ENCODE measurements at regions not wholly inside any gene's neighbourhood (a gene's known extent, or its start where the extent isn't known, plus 50 kb on each side); places are given as distances from the start of the nearest gene placed in this dataset.

DNA sequence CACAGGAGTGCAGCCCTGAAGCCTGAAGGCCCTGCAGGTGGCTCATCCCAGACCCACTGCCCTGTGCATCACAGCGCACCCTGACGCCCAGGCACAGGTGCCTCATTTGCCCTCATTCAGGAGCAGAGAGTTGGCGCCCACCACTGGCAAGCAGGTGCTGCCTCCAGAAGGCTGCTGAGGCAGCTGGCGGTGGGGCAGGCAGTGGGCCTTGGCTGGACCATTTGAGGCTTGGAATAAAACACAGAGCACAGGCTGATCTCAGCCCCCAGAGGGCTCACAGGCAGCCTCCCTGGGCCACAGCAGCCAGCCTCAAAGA lies 1151.9 kb downstream of the BRD1 start:
- peaks cover 0 to 31% (median 25%) of the 10 kb centered on the region in 4 donors for H3K9me3 ChIP-seq
- DNase-seq = no peak
- H3K27ac ChIP-seq = no peak overlapping the region
- intact Hi-C loops (cut with DNase I; ENCODE audit: low total_unique reads) = no loop called here
- H3K27me3 ChIP-seq = no peaks in the 10 kb centered on the region
- TF ChIP-seq, protein P1, sequence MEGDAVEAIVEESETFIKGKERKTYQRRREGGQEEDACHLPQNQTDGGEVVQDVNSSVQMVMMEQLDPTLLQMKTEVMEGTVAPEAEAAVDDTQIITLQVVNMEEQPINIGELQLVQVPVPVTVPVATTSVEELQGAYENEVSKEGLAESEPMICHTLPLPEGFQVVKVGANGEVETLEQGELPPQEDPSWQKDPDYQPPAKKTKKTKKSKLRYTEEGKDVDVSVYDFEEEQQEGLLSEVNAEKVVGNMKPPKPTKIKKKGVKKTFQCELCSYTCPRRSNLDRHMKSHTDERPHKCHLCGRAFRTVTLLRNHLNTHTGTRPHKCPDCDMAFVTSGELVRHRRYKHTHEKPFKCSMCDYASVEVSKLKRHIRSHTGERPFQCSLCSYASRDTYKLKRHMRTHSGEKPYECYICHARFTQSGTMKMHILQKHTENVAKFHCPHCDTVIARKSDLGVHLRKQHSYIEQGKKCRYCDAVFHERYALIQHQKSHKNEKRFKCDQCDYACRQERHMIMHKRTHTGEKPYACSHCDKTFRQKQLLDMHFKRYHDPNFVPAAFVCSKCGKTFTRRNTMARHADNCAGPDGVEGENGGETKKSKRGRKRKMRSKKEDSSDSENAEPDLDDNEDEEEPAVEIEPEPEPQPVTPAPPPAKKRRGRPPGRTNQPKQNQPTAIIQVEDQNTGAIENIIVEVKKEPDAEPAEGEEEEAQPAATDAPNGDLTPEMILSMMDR (IDR thresholded peaks at IDR 0.05) = no peak
- no peak for TF ChIP-seq EP300 (IDR thresholded peaks at IDR 0.05)
- no peak for TF ChIP-seq POLR2AphosphoS5 (IDR thresholded peaks at IDR 0.05)
- no peak for TF ChIP-seq POLR2A (IDR thresholded peaks at IDR 0.05)
- WGBS, 5 donors = 91 to 100% (median 96%) methylated on average over 3 to 4 of the region's 4 CpGs
- no peak overlapping the region for H3K4me3 ChIP-seq
- H3K36me3 ChIP-seq = no peaks in the 10 kb centered on the region
- no peaks in the 10 kb centered on the region for H3K4me1 ChIP-seq

DNA sequence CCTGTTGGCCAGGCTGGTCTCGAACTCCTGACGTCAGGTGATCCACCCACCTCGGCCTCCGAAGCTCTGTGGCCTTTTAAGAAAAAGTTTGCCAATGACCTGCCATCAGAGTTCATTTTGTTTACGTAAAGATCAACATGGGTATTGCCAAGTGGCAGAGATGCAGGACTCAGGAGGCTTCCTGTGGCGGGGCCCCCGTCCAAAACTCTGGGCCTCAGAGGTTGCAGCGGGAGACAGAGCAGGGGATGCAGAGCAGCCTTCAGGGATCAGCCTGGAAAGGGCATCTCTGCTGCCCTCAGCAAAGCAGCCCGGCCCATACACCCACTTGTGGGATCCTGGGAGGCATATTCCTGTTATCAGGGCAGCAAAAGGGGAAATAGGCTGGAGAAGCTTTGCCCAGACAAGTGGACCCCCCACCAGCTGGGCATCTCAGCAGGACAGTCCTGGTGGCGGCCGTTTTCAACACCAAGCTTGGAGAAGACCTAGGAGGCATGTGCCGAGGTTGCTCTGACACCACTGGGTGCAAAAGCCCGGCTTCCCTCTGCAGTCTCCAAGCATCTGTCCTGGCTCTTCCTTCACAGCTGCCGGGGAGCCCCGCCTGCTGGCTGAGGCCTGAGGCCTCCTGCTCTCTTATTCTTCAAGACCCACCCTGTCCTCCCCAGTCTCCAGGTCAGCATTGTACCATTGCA lies 1152.4 kb downstream of the BRD1 start:
- H3K27ac ChIP-seq = no peak overlapping the region
- H3K9me3 ChIP-seq = peaks cover 0 to 31% (median 25%) of the 10 kb centered on the region in 4 donors
- TF ChIP-seq POLR2AphosphoS5 (IDR thresholded peaks at IDR 0.05) = no peak
- no peak for TF ChIP-seq EP300 (IDR thresholded peaks at IDR 0.05)
- TF ChIP-seq, protein P1 (IDR thresholded peaks at IDR 0.05) = no peak
- TF ChIP-seq POLR2A (IDR thresholded peaks at IDR 0.05) = no peak
- no peak overlapping the region for H3K4me3 ChIP-seq
- H3K27me3 ChIP-seq = no peaks in the 10 kb centered on the region
- DNase-seq = no peak
- 79 to 90% (median 88%) methylated on average over 10 to 15 of the region's 15 CpGs for WGBS, 5 donors
- no peaks in the 10 kb centered on the region for H3K36me3 ChIP-seq
- intact Hi-C loops (cut with DNase I; ENCODE audit: low total_unique reads) = no loop called here
- H3K4me1 ChIP-seq = no peaks in the 10 kb centered on the region

DNA sequence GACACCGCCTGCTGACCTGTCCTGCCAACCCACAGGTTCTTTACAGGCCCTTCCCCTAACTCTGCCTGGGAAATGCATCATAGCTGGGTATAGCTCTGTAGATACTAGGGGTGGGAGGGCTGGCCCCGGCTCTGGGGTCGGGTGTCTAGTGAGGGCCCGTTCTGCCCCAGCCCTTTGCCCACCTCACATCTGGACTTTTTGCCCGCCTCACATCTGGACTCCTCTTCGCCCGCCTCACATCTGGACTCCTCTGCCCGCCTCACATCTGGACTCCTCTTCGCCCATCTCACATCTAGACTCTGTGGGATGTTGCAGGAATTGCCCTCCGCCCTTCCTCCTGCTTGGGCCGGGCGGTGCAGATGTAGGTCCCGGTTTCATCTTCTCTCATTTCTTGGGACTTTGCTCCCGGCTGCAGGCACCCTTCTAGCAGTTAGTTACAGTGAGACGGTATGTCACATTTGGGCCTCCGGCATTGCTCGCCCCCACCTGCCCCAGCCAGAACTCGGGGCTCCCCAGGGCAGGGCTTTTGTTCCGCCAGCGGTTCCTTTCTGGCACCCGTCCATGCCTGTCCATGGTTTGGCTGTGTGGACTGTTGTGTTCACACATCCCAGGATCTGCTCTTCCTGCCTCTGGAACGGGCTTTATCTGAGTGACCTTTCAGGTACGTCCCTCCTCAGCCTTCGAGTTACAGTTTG lies 1153.7 kb downstream of the BRD1 start:
- TF ChIP-seq, protein P1 (IDR thresholded peaks at IDR 0.05) = no peak
- TF ChIP-seq EP300 (IDR thresholded peaks at IDR 0.05) (no peak), POLR2AphosphoS5 (IDR thresholded peaks at IDR 0.05) (no peak), POLR2A (IDR thresholded peaks at IDR 0.05) (no peak)
- H3K36me3 ChIP-seq = no peaks in the 10 kb centered on the region
- H3K27ac ChIP-seq = no peak overlapping the region
- H3K4me3 ChIP-seq = no peak overlapping the region
- no peaks in the 10 kb centered on the region for H3K4me1 ChIP-seq
- H3K27me3 ChIP-seq = peaks cover 0 to 7% (median 0%) of the 10 kb centered on the region in 3 donors
- H3K9me3 ChIP-seq = peaks cover 0 to 31% (median 25%) of the 10 kb centered on the region in 4 donors
- 66 to 83% (median 73%) methylated on average over 22 to 24 of the region's 24 CpGs for WGBS, 5 donors
- no peak for DNase-seq
- intact Hi-C loops (cut with DNase I; ENCODE audit: low total_unique reads) = no loop called here

DNA sequence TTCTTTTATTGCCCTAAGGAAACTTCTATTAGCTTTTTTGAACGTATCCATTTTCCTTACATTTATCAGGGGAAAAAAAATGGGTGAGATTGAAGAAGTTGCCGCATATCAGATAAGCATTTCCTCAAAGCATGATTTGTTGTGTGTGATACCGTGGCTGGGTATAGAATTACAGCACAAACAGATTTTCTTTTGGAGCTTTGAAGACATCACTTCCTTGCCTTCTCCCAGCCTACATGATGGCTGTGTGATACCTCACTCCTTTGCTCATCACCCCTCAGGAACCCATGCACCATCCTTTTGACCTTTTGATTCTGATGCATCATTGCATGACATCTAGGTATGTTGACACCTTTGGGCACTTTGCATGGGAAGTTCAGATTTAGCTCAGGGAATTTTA lies 1155.3 kb downstream of the BRD1 start:
- Histone ChIP-seq H3K9me3 (peaks cover 0 to 31% (median 25%) of the 10 kb centered on the region in 4 donors), H3K27ac (no peak overlapping the region), H3K27me3 (peaks cover 0 to 8% (median 0%) of the 10 kb centered on the region in 3 donors), H3K4me3 (no peak overlapping the region), H3K4me1 (no peaks in the 10 kb centered on the region), H3K36me3 (no peaks in the 10 kb centered on the region)
- WGBS, 5 donors = 82 to 87% (median 87%) methylated on average over 3 of the region's 3 CpGs
- DNase-seq = no peak
- intact Hi-C loops (cut with DNase I; ENCODE audit: low total_unique reads) = no loop called here
- TF ChIP-seq POLR2A (IDR thresholded peaks at IDR 0.05) = no peak
- no peak for TF ChIP-seq POLR2AphosphoS5 (IDR thresholded peaks at IDR 0.05)
- TF ChIP-seq EP300 (IDR thresholded peaks at IDR 0.05) = no peak
- TF ChIP-seq, protein P1 (IDR thresholded peaks at IDR 0.05) = no peak
